ENCODE measurements at regions not wholly inside any gene's neighbourhood (a gene's known extent, or its start where the extent isn't known, plus 50 kb on each side); places are given as distances from the start of the nearest gene placed in this dataset.
"Not testable (repeated sequence)": the region's sequence is repeated elsewhere in the genome, so short reads cannot be mapped to it uniquely, and the experiment has no call there.

DNA sequence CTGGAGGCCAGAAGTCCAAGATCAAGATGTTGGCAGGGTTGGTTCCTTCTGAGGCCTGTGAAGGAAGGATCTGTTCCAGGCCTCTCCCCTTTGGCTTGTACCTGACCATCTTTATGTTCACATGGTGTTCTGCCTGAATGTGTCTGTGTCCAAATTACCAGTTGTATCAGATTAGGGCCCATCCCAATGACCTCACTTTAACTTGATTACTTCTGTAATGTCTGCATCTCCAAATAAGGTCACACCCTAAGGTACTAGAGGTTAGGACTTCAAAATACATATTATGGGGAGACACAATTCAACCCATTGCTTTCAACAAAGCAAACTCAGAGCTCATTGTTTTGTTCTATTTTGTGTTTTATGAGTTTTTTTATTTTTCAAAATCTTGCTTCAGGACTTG is 75.7 kb downstream of the TNFAIP3 start:
- no peaks in the 10 kb centered on the region for H3K9me3 ChIP-seq
- no peaks in the 10 kb centered on the region for H3K36me3 ChIP-seq
- no peak overlapping the region for H3K27ac ChIP-seq
- no peaks in the 10 kb centered on the region for H3K4me1 ChIP-seq
- ATAC-seq, result no peak
- TF ChIP-seq, protein P1, sequence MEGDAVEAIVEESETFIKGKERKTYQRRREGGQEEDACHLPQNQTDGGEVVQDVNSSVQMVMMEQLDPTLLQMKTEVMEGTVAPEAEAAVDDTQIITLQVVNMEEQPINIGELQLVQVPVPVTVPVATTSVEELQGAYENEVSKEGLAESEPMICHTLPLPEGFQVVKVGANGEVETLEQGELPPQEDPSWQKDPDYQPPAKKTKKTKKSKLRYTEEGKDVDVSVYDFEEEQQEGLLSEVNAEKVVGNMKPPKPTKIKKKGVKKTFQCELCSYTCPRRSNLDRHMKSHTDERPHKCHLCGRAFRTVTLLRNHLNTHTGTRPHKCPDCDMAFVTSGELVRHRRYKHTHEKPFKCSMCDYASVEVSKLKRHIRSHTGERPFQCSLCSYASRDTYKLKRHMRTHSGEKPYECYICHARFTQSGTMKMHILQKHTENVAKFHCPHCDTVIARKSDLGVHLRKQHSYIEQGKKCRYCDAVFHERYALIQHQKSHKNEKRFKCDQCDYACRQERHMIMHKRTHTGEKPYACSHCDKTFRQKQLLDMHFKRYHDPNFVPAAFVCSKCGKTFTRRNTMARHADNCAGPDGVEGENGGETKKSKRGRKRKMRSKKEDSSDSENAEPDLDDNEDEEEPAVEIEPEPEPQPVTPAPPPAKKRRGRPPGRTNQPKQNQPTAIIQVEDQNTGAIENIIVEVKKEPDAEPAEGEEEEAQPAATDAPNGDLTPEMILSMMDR (IDR thresholded peaks at IDR 0.05), result no peak
- no peak for TF ChIP-seq EP300 (IDR thresholded peaks at IDR 0.05)
- no peak for TF ChIP-seq POLR2AphosphoS5 (IDR thresholded peaks at IDR 0.05)
- no peak for TF ChIP-seq POLR2A (IDR thresholded peaks at IDR 0.05)
- no peak overlapping the region for H3K4me3 ChIP-seq
- H3K27me3 ChIP-seq, result no peaks in the 10 kb centered on the region

DNA sequence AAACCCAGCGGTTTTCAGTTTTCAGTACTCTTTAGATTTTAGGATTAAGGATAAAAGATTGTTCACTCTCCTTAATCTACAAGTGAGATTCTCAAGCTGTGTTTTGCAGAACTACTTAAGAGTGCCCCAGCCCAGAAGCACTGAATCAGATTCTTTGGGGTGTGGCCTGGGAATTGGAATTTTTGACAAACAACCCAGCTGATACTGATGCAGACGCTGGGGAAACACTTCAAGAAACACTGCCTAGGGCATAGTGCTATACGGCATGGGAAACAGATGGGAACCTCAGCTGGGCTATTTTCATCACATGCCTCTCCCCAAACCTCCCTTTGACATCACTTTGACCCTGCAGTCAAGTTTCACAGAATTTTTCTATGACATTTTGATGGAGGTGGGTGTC is 77.3 kb downstream of the TNFAIP3 start:
- H3K27me3 ChIP-seq, H3K36me3 ChIP-seq, H3K9me3 ChIP-seq, H3K4me1 ChIP-seq, H3K4me3 ChIP-seq, H3K27ac ChIP-seq: not testable (repeated sequence)
- WGBS, 2 donors (ENCODE audit: low coverage in 1 of 2), result 37 to 40% methylated on average over 2 to 3 of the region's 3 CpGs
- peak; percentile 51 for ATAC-seq

DNA sequence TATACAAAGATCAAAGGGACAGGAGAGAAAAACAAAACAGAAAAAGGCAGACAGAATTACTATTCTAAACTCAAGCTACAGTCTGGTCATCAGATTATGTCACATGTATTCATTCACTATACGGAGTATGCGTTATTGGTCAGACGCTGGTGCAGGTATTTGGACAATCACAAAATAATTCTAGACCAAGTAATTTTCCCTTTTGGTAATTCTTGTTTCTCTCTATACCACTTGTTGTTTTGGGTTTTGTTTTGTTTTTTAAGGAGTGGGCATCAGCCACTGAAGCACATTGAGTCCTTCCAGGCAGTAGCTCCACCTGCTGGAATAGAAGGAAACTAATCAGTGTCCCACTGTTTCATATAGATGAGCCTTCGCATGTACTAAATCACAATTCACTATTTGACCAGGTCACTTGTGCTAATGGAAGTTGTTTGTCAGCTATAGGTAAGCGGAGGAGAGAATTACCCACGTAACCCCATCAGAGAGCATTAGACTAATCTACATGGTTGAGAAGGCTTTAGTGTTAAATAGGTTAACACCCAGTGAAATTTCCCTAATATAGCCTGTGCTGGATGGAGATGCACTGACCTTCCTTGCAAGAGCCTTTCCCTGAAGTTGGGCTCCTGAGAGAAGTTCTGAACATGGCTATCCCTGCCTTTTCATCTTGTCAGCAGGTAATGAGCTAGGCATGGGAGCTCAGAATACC is 77.9 kb downstream of the TNFAIP3 start:
- WGBS, 2 donors (ENCODE audit: low coverage in 1 of 2), result 49 to 56% methylated on average over 6 of the region's 6 CpGs
- Histone ChIP-seq H3K9me3 (no peaks in the 10 kb centered on the region), H3K4me1 (no peaks in the 10 kb centered on the region), H3K27ac (no peak overlapping the region), H3K4me3 (no peak overlapping the region), H3K36me3 (no peaks in the 10 kb centered on the region), H3K27me3 (no peaks in the 10 kb centered on the region)
- ATAC-seq, result peak; percentile 68
- TF ChIP-seq POLR2AphosphoS5 (IDR thresholded peaks at IDR 0.05) (no peak), POLR2A (IDR thresholded peaks at IDR 0.05) (no peak)
- TF ChIP-seq, protein P1 (IDR thresholded peaks at IDR 0.05), result peak; percentile 54 to 83 (median 68)

DNA sequence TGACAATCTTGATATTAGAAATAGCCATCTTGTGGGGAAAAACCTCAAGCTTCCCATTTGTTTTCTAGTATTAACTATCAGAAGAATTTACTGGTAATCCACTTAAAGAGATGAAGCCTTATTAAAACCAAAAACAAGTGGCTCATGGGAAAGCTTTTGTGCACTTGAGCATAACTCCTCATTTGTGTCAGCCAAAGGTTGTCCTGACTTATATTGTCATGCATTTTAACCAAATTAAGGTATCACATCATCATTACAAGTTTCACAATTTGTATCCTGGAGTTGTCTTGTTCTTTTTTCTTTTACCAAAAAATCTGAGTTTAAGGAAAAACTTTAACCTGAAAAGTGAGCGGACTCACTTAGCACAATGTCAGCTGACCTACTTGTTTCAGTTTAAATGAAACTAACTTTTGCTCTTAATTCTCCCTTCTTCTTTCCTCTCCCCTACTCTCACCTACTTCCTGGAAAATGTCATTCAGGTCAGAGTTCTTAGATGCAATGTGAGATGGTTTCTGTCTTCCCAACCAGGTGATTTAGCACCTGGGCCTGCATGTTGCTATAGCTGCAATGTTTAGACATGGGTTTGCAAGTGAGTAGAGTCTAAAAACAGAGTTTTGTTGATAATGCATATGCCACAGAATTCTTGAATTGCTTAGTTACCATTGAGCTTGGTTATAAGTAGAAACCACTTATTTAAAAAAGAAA is 82.8 kb downstream of the TNFAIP3 start:
- no peaks in the 10 kb centered on the region for H3K36me3 ChIP-seq
- no peaks in the 10 kb centered on the region for H3K4me1 ChIP-seq
- 96 to 100% methylated on average over 1 of the region's 1 CpG for WGBS, 2 donors (ENCODE audit: low coverage in 1 of 2)
- no peak for ATAC-seq
- no peaks in the 10 kb centered on the region for H3K27me3 ChIP-seq
- no peak overlapping the region for H3K27ac ChIP-seq
- no peaks in the 10 kb centered on the region for H3K9me3 ChIP-seq
- TF ChIP-seq, protein P1 (IDR thresholded peaks at IDR 0.05), result no peak
- TF ChIP-seq POLR2A (IDR thresholded peaks at IDR 0.05) (no peak), POLR2AphosphoS5 (IDR thresholded peaks at IDR 0.05) (no peak), EP300 (IDR thresholded peaks at IDR 0.05) (no peak)
- H3K4me3 ChIP-seq, result no peak overlapping the region

DNA sequence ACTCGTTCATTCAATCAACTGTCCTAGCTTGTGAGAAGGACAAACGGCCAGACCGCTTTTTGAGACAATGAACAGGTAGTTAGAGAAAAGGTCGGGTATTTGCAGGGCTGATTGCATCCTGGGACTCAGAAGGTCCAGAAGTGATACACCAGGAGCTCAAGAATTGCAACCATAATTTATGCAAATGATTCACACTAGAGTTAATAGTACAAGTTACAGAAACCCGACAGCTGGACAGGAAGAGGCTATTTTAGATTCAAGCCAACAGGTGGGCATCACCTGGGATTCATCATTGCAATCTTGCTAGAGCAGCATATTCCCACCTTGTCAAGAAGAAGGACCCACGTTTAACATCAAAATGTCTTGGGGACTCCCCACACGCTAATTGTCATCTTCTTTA is 83.5 kb downstream of the TNFAIP3 start:
- no peak overlapping the region for H3K4me3 ChIP-seq
- no peaks in the 10 kb centered on the region for H3K36me3 ChIP-seq
- ATAC-seq, result no peak
- WGBS, 2 donors (ENCODE audit: low coverage in 1 of 2), result 89% methylated on average over 4 to 7 of the region's 7 CpGs
- H3K4me1 ChIP-seq, result no peaks in the 10 kb centered on the region
- no peaks in the 10 kb centered on the region for H3K9me3 ChIP-seq
- no peak overlapping the region for H3K27ac ChIP-seq
- TF ChIP-seq POLR2A (IDR thresholded peaks at IDR 0.05) (no peak), EP300 (IDR thresholded peaks at IDR 0.05) (no peak), POLR2AphosphoS5 (IDR thresholded peaks at IDR 0.05) (no peak)
- TF ChIP-seq, protein P1 (IDR thresholded peaks at IDR 0.05), result no peak
- no peaks in the 10 kb centered on the region for H3K27me3 ChIP-seq
